MM.1S (cell line): ENCODE measurements at regions not wholly inside any gene's neighbourhood (a gene's known extent, or its start where the extent isn't known, plus 50 kb on each side); places are given as distances from the start of the nearest gene placed in this dataset.

Experiments used
- CTCF ChIP-seq: fragments of 300-600 bp; sonication (generic); IDR thresholded peaks from 2 replicates; pipeline ENCODE4 v1.5.1; 2016; ENCODE audit warnings: antibody characterized with exemption, low read length, mixed read lengths
- EZH2phosphoT487 ChIP-seq: fragments of 300-600 bp; sonication (generic); IDR thresholded peaks from 2 replicates; pipeline ENCODE4 v1.6.1; 2018; ENCODE audit warnings: antibody characterized with exemption, low read length

- TF ChIP-seq CTCF (no peak), EZH2phosphoT487 (no peak)
Measured at GRCh38 chr18:8937160-8938094, 165.1 kb upstream of the NDUFV2 start.
